HepG2 (cell line): ENCODE measurements at regions not wholly inside any gene's neighbourhood (a gene's known extent, or its start where the extent isn't known, plus 50 kb on each side); places are given as distances from the start of the nearest gene placed in this dataset.

Source experiments
- ATAC-seq: fragments of 200-7000 bp; cut with Tn5 transposase; 3 replicates; pipeline ENCODE4 v1.9.1; 2020; ENCODE audit warnings: mild to moderate bottlenecking, moderate library complexity
- BruUV-seq: library from RNA; stranded (reverse); fragments of 400-500 nt; replicated peaks from 2 replicates; lab custom pipeline; 2021; lab: Mats Ljungman, UMichigan
- CTCF ChIA-PET: fragments of 300-600 bp; formaldehyde crosslinking; extraction: SDS; loops from one replicate; lab custom pipeline; 2021; ENCODE audit warnings: low total read pairs, inconsistent platforms, low intra/inter-chr PET ratio; lab: Yijun Ruan, JAX
- POLR2A ChIA-PET: fragments of 350-600 bp; sonication (Branson Sonifier 250); formaldehyde crosslinking; loops from one replicate; lab custom pipeline; 2020; ENCODE audit warnings: antibody characterized with exemption, inconsistent platforms; lab: Yijun Ruan, JAX
- DNase-seq: peaks from one replicate; pipeline ENCODE4 v3.0.0-alpha.2; 2015; ENCODE audit warnings: low spot score
- FAIRE-seq: peaks from 3 replicates; lab custom pipeline; 2011; peaks lifted over from hg19 to GRCh38; lab: Jason Lieb, UNC
- H2AFZ ChIP-seq: one replicate; pipeline ENCODE4 v1.6.1; 2011; ENCODE audit warnings: low read length, inconsistent platforms
- H3K27ac ChIP-seq: fragments of 300-600 bp; 3 replicates; pipeline ENCODE4 v1.8.0; 2011; ENCODE audit warnings: mixed run types, mild to moderate bottlenecking, mixed read lengths, low read length, inconsistent platforms; ENCODE audit not compliant: insufficient read depth; ENCODE audit errors: extremely low read length
- H3K27me3 ChIP-seq, 2 experiments: fragments of 200-600 bp in 1 of 2; 2 replicates in 1 of 2; 3 replicates in 1 of 2; pipeline versions ENCODE4 v1.6.0 to v1.8.0; 2011; ENCODE audit warnings: low read length in 2 of 2, mild to moderate bottlenecking in 2 of 2, moderate library complexity in 2 of 2, inconsistent platforms in 1 of 2; ENCODE audit not compliant: insufficient read depth in 2 of 2, control insufficient read depth in 1 of 2
- H3K36me3 ChIP-seq, 2 experiments: fragments of 200-600 bp in 1 of 2; replicated peaks in 1 of 2; 2 replicates in 1 of 2; 3 replicates in 1 of 2; pipeline versions ENCODE4 v1.5.1 to v1.8.0; 2011; ENCODE audit warnings: low read length in 2 of 2, inconsistent platforms in 1 of 2; ENCODE audit not compliant: insufficient read depth in 2 of 2, control insufficient read depth in 1 of 2
- H3K4me1 ChIP-seq: 2 replicates; pipeline ENCODE4 v1.5.1; 2012; ENCODE audit warnings: low read length, inconsistent platforms; ENCODE audit not compliant: insufficient read depth
- H3K4me2 ChIP-seq: 2 replicates; pipeline ENCODE4 v1.6.0; 2011; ENCODE audit warnings: low read depth, low read length, inconsistent platforms
- H3K4me3 ChIP-seq, 3 experiments: fragments of 200-600 bp in 1 of 3; sonication (generic), shearing (Covaris generic) in 1 of 3; replicated peaks in 1 of 3; 2 replicates each; pipeline ENCODE4 v1.5.1; 2011 to 2016; ENCODE audit warnings: low read length in 3 of 3, inconsistent platforms in 2 of 3, low read depth in 2 of 3, mild to moderate bottlenecking in 2 of 3, control low read depth in 1 of 3, mixed read lengths in 1 of 3; ENCODE audit not compliant: insufficient read depth in 1 of 3
- H3K79me2 ChIP-seq: one replicate; pipeline ENCODE4 v1.6.1; 2011; ENCODE audit warnings: low read length, inconsistent platforms; ENCODE audit not compliant: insufficient read depth
- H3K9ac ChIP-seq: 2 replicates; pipeline ENCODE4 v1.6.0; 2011; ENCODE audit warnings: mild to moderate bottlenecking, low read depth, low read length, inconsistent platforms; ENCODE audit not compliant: insufficient read depth
- H3K9me3 ChIP-seq: 2 replicates; pipeline ENCODE4 v1.5.1; 2012; ENCODE audit warnings: mild to moderate bottlenecking, low read length
- H4K20me1 ChIP-seq: 2 replicates; pipeline ENCODE4 v1.6.0; 2011; ENCODE audit warnings: inconsistent platforms, mild to moderate bottlenecking, low read length, moderate library complexity; ENCODE audit not compliant: insufficient read depth
- MAF1 ChIP-seq: sonication (generic); formaldehyde crosslinking; IDR thresholded peaks from 2 replicates; pipeline ENCODE4 v1.5.0; 2020; ENCODE audit warnings: missing genetic modification reagents, borderline replicate concordance
- MLX ChIP-seq: IDR thresholded peaks from 2 replicates; pipeline ENCODE4 v1.6.1; 2016
- NFRKB ChIP-seq: fragments of 450-650 bp; IDR thresholded peaks from 2 replicates; pipeline ENCODE4 v1.6.1; 2017
- SIN3A ChIP-seq: IDR thresholded peaks from 2 replicates; pipeline ENCODE4 v1.6.1; 2011; ENCODE audit warnings: low read depth, mild to moderate bottlenecking, control low read depth, low read length, borderline replicate concordance
- ZNF138 ChIP-seq: sonication (generic); formaldehyde crosslinking; IDR thresholded peaks from 2 replicates; pipeline ENCODE4 v1.5.0; 2020; ENCODE audit warnings: mild to moderate bottlenecking, low read depth, missing genetic modification reagents
- ZNF512 ChIP-seq: sonication (generic); formaldehyde crosslinking; IDR thresholded peaks from 2 replicates; pipeline ENCODE4 v1.4.0; 2020; ENCODE audit warnings: mild to moderate bottlenecking, missing genetic modification reagents
- ZNF720 ChIP-seq: sonication (generic); formaldehyde crosslinking; IDR thresholded peaks from 2 replicates; pipeline ENCODE4 v1.4.0; 2020; ENCODE audit warnings: missing genetic modification reagents
- WGBS: methylation state at CpG from one replicate; pipeline ENCODE4 v1.1.6; 2017; ENCODE audit warnings: low lambda C conversion rate; 5-methylcytosine and 5-hydroxymethylcytosine counted together
- in situ Hi-C: cut with HindIII; loops from 2 replicates; pipeline ENCODE4 v1.10.0; 2017; ENCODE audit warnings: low pct_unique_long_range_greater_than_20kb; ENCODE audit not compliant: extremely low pct_ligation_motif_present
- intact Hi-C: fragments of 100-400 bp; cut with micrococcal nuclease; formaldehyde crosslinking; loops from one replicate; pipeline ENCODE4 v1.10.0; 2022; ENCODE audit not compliant: unreplicated experiment
- TF ChIP-seq, protein P1 (sequence below): sonication (generic); formaldehyde crosslinking; IDR thresholded peaks from 2 replicates; pipeline ENCODE4 v1.8.1; 2023; ENCODE audit warnings: mild to moderate bottlenecking, inconsistent platforms, moderate library complexity, missing genetic modification reagents, borderline replicate concordance
- TF ChIP-seq, protein P2 (sequence below): sonication (generic); formaldehyde crosslinking; IDR thresholded peaks from 2 replicates; pipeline ENCODE4 v1.8.1; 2023; ENCODE audit warnings: mild to moderate bottlenecking, missing genetic modification reagents
- TF ChIP-seq, protein P3 (sequence below): sonication (generic); formaldehyde crosslinking; IDR thresholded peaks from 2 replicates; pipeline ENCODE4 v1.4.0; 2020; ENCODE audit warnings: missing genetic modification reagents

DNA sequence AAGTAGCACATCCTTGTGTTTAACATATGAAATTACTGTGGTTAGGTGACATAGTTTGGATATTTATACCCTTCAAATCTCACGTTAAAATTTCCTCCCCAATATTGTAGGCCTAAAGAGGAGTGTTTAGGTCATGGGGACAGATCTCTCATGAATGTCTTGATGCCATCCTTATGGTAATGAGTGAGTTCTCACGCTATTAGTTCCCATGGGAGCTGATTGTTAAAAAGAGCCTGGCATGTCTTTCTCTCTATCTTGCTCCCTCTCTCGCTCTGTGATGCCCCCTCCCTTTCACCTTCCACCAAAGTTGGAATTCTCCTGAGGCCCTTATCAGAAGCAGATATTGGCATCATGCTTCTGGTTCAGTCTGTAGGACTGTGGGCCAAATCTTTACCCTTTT is 660.1 kb downstream of the ADCYAP1 start:
- no peaks in the 10 kb centered on the region for H3K4me1 ChIP-seq
- POLR2A ChIA-PET: no interaction called here
- H3K4me2 ChIP-seq: no peak overlapping the region
- no peak overlapping the region for H3K9ac ChIP-seq
- H3K4me3 ChIP-seq: no peak overlapping the region
- H2AFZ ChIP-seq: no peak overlapping the region
- no peak overlapping the region for H3K27ac ChIP-seq
- TF ChIP-seq ZNF512 (CRISPR knock-in tag) (no peak), MLX (CRISPR knock-in tag) (no peak), ZNF138 (no peak), SIN3A (no peak), MAF1 (no peak), NFRKB (no peak), ZNF720 (CRISPR knock-in tag) (no peak)
- TF ChIP-seq, protein P1, sequence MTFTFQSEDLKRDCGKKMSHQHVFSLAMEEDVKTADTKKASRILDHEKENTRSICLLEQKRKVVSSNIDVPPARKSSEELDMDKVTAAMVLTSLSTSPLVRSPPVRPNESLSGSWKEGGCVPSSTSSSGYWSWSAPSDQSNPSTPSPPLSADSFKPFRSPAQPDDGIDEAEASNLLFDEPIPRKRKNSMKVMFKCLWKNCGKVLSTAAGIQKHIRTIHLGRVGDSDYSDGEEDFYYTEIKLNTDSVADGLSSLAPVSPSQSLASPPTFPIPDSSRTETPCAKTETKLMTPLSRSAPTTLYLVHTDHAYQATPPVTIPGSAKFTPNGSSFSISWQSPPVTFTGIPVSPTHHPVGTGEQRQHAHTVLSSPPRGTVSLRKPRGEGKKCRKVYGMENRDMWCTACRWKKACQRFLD: no peak
- TF ChIP-seq, protein P2, sequence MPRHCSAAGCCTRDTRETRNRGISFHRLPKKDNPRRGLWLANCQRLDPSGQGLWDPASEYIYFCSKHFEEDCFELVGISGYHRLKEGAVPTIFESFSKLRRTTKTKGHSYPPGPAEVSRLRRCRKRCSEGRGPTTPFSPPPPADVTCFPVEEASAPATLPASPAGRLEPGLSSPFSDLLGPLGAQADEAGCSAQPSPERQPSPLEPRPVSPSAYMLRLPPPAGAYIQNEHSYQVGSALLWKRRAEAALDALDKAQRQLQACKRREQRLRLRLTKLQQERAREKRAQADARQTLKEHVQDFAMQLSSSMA: no peak
- TF ChIP-seq, protein P3, sequence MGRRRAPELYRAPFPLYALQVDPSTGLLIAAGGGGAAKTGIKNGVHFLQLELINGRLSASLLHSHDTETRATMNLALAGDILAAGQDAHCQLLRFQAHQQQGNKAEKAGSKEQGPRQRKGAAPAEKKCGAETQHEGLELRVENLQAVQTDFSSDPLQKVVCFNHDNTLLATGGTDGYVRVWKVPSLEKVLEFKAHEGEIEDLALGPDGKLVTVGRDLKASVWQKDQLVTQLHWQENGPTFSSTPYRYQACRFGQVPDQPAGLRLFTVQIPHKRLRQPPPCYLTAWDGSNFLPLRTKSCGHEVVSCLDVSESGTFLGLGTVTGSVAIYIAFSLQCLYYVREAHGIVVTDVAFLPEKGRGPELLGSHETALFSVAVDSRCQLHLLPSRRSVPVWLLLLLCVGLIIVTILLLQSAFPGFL (CRISPR knock-in tag): no peak
- no peak for ATAC-seq
- BruUV-seq: no TSS peak
- CTCF ChIA-PET: no interaction called here
- no peak for FAIRE-seq
- intact Hi-C loops (no loop called here), in situ Hi-C loops (no loop called here)
- H3K9me3 ChIP-seq: no peaks in the 10 kb centered on the region
- DNase-seq: no peak
- no peaks in the 10 kb centered on the region for H3K79me2 ChIP-seq
- no peaks in the 10 kb centered on the region for H4K20me1 ChIP-seq
- no peaks in the 10 kb centered on the region for H3K27me3 ChIP-seq
- whole genome bisulfite sequencing: 2% methylated on average over 3 of the region's 3 CpGs
- H3K36me3 ChIP-seq: no peaks in the 10 kb centered on the region
